Chondrocyte (in vitro differentiated cells): ENCODE measurements at regions not wholly inside any gene's neighbourhood (a gene's known extent, or its start where the extent isn't known, plus 50 kb on each side); places are given as distances from the start of the nearest gene placed in this dataset.
"Not testable (repeated sequence)": the region's sequence is repeated elsewhere in the genome, so short reads cannot be mapped to it uniquely, and the experiment has no call there.

ENCODE experiments used
- DNase-seq: peaks from one replicate; pipeline ENCODE4 v3.0.0; 2021; ENCODE audit warnings: mixed read lengths, low spot score
- H3K27ac Mint-ChIP-seq: one replicate; pipeline ENCODE4 v1.8.0; 2021; ENCODE audit warnings: mild to moderate bottlenecking, moderate library complexity, mixed read lengths; ENCODE audit not compliant: unreplicated experiment
- H3K27me3 Mint-ChIP-seq: 2 replicates; pipeline ENCODE4 v1.8.0; 2021; ENCODE audit warnings: low read depth, mixed read lengths
- H3K36me3 Mint-ChIP-seq: 2 replicates; pipeline ENCODE4 v1.8.0; 2021; ENCODE audit warnings: low read depth, mixed read lengths
- H3K4me1 Mint-ChIP-seq: 2 replicates; pipeline ENCODE4 v1.8.0; 2021; ENCODE audit warnings: low read depth, mild to moderate bottlenecking, mixed read lengths
- H3K4me3 Mint-ChIP-seq: one replicate; pipeline ENCODE4 v1.8.0; 2021; ENCODE audit warnings: mild to moderate bottlenecking, moderate library complexity, mixed read lengths; ENCODE audit not compliant: unreplicated experiment
- H3K9me3 Mint-ChIP-seq: 2 replicates; pipeline ENCODE4 v1.8.0; 2021; ENCODE audit warnings: low read depth, mixed read lengths
- TF ChIP-seq, protein P1 (sequence below): fragments of 200-600 bp; sonication (generic); IDR thresholded peaks from 2 replicates; pipeline ENCODE4 v1.5.0; 2021; ENCODE audit warnings: antibody characterized with exemption, mild to moderate bottlenecking, moderate library complexity

DNA sequence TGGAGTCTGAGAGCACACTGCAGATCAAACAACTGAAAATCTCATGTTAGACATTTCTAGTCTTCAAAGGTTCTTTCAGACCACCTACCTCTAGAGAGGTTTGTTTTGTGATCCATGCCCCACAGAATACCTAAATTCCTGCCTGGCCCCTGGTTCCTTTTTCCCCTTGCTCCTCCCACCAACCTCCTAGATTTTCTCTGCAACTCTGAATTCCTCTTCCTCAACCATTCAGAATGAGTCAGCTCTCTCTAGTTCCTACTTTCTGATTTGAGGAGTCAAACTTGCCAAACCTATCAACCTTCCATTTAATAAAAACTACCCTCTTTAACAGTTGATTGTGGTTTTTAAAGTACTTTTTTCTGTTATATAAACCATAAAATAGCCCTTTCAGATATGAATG lies 83.2 kb upstream of the ZNF462 start:
- no peak for DNase-seq
- H3K36me3 Mint-ChIP-seq: no peaks in the 10 kb centered on the region
- H3K9me3 Mint-ChIP-seq: no peaks in the 10 kb centered on the region
- no peak overlapping the region for H3K4me3 Mint-ChIP-seq
- no peak overlapping the region for H3K27ac Mint-ChIP-seq
- no peaks in the 10 kb centered on the region for H3K27me3 Mint-ChIP-seq
- TF ChIP-seq, protein P1, sequence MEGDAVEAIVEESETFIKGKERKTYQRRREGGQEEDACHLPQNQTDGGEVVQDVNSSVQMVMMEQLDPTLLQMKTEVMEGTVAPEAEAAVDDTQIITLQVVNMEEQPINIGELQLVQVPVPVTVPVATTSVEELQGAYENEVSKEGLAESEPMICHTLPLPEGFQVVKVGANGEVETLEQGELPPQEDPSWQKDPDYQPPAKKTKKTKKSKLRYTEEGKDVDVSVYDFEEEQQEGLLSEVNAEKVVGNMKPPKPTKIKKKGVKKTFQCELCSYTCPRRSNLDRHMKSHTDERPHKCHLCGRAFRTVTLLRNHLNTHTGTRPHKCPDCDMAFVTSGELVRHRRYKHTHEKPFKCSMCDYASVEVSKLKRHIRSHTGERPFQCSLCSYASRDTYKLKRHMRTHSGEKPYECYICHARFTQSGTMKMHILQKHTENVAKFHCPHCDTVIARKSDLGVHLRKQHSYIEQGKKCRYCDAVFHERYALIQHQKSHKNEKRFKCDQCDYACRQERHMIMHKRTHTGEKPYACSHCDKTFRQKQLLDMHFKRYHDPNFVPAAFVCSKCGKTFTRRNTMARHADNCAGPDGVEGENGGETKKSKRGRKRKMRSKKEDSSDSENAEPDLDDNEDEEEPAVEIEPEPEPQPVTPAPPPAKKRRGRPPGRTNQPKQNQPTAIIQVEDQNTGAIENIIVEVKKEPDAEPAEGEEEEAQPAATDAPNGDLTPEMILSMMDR: no peak
- H3K4me1 Mint-ChIP-seq: peaks cover 3% of the 10 kb centered on the region

DNA sequence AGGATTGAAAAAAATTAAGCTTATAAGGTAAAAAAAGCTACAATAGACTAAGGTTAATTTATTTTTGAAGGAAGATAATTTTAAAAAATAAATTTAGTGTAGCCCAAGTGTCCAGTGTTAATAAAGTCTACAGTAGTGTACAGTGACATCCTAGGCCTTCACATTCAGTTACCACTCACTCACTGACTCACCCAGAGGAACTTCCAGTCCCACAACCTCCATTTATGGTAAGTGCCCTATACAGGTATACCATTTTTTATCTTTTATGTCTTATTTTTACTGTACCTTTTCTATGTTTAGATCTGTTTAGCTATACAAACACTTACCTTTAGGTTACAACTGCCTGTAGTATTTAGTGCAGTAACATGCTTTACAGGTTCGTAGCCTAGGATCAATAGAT lies 79.8 kb upstream of the ZNF462 start:
- TF ChIP-seq, protein P1: no peak
- Mint-ChIP-seq H3K9me3 (no peaks in the 10 kb centered on the region), H3K4me1 (peaks cover 3% of the 10 kb centered on the region), H3K27ac (no peak overlapping the region), H3K4me3 (no peak overlapping the region), H3K27me3 (no peaks in the 10 kb centered on the region), H3K36me3 (no peaks in the 10 kb centered on the region)
- no peak for DNase-seq

DNA sequence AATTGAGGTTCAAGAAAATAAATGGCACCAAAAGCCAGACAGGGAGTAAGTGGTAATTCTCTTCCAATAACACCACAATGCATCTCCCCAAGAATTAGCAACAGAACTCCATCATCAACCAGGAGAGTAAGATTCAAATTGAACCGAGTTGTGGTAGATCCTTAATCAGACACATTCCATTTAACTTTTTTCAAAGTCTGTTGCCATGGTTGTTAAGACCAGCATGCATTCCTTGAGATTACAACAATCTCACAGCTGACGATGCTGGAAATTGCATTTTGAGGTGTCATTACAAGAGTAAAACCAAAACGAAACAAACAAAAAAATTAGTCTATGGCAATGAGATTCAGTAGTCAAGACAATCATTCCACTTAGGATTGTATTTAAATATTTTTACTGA lies 78.9 kb upstream of the ZNF462 start:
- TF ChIP-seq, protein P1: no peak
- Mint-ChIP-seq H3K36me3 (no peaks in the 10 kb centered on the region), H3K27me3 (no peaks in the 10 kb centered on the region), H3K4me3 (no peak overlapping the region), H3K4me1 (peaks cover 3% of the 10 kb centered on the region), H3K27ac (no peak overlapping the region), H3K9me3 (no peaks in the 10 kb centered on the region)
- DNase-seq: no peak

DNA sequence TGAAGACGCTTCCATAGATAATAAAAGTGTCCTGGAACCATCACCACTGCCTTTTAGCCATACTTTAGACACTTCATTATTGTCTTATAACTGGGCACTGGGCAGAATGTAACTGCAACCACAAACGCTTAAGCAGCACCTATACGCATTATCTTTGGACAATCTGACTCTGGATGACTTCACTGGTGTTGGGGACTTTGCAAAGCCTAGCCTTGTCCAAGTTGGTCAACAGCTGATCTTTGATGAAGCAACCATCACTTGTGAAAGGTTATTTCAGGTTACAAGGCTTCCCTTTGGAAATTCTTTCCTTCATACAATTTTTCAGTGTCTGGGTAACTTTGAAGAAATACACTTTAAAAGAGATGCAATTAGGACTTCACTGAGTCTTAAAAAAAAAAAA lies 77.8 kb upstream of the ZNF462 start:
- no peaks in the 10 kb centered on the region for H3K27me3 Mint-ChIP-seq
- no peaks in the 10 kb centered on the region for H3K36me3 Mint-ChIP-seq
- H3K4me1 Mint-ChIP-seq: peaks cover 3% of the 10 kb centered on the region
- H3K4me3 Mint-ChIP-seq: no peak overlapping the region
- DNase-seq: no peak
- H3K9me3 Mint-ChIP-seq: no peaks in the 10 kb centered on the region
- H3K27ac Mint-ChIP-seq: no peak overlapping the region
- TF ChIP-seq, protein P1: no peak

DNA sequence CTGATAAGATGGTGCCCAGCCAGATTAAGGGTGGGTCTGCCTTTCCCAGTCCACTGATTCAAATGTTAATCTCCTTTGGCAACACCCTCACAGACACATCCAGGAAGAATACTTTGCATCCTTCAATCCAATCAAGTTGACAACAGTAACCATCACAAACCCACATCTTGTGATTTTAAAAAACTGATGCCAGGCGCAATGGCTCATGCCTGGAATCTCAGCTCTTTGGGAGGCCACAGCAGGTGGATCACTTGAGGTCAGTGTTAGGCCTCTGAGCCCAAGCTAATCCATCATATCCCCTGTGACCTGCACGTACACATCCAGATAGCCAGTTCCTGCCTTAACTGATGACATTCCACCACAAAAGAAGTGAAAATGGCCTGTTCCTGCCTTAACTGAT lies 74.9 kb upstream of the ZNF462 start:
- not testable (repeated sequence) for H3K4me3 Mint-ChIP-seq, H3K36me3 Mint-ChIP-seq, H3K27ac Mint-ChIP-seq, DNase-seq, H3K9me3 Mint-ChIP-seq, H3K27me3 Mint-ChIP-seq, H3K4me1 Mint-ChIP-seq

DNA sequence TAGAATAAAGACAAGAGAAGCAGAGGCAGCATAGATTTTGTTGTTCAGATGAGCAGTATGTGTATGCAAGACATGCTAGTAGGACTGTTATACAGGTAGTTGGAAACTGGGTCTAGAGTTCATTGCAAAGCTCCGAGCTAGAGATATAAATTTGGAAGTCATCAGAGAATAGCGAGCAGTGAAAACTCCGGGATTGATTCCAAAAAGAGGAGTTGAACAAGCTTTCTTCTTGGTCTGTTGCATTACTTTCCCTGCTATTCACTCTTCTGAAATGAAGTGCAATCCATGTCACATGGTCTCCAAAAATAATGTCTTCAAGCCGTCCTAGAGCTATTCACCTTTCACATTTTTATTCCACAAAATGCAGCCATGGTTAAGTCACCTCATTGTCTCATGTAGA lies 67.9 kb upstream of the ZNF462 start:
- Mint-ChIP-seq H3K36me3 (no peaks in the 10 kb centered on the region), H3K27me3 (no peaks in the 10 kb centered on the region), H3K27ac (no peak overlapping the region), H3K9me3 (no peaks in the 10 kb centered on the region), H3K4me3 (no peak overlapping the region), H3K4me1 (peaks cover 37% of the 10 kb centered on the region)
- TF ChIP-seq, protein P1: no peak
- no peak for DNase-seq
